Left lung (tissue), 4 donors: ENCODE measurements at regions not wholly inside any gene's neighbourhood (a gene's known extent, or its start where the extent isn't known, plus 50 kb on each side); places are given as distances from the start of the nearest gene placed in this dataset.

Experiments used
- ATAC-seq: fragments of 200-7000 bp; cut with Tn5 transposase; one replicate; pipeline ENCODE4 v1.9.1; 2020; ENCODE audit warnings: moderate library complexity
- DNase-seq, 4 donors: peaks; one replicate each; pipeline ENCODE4 v3.0.0-alpha.2; 2013 to 2020
- H3K27ac ChIP-seq, 2 donors: fragments of 200-600 bp; sonication (generic) in 1 of 2; one replicate each; pipeline versions ENCODE4 v1.5.0 to v1.8.0; 2020 to 2021
- H3K27me3 ChIP-seq, 2 donors: fragments of 200-600 bp; sonication (generic) in 1 of 2; one replicate each; pipeline versions ENCODE4 v1.5.0 to v1.8.0; 2020 to 2021
- H3K36me3 ChIP-seq, 2 donors: fragments of 200-600 bp; sonication (generic) in 1 of 2; one replicate each; pipeline versions ENCODE4 v1.5.0 to v1.8.0; 2020 to 2021
- H3K4me1 ChIP-seq, 2 donors: fragments of 200-600 bp; one replicate each; pipeline ENCODE4 v1.8.0; 2021
- H3K4me3 ChIP-seq, 2 donors: fragments of 200-600 bp; sonication (generic) in 1 of 2; one replicate each; pipeline versions ENCODE4 v1.5.0 to v1.8.0; 2020 to 2021; ENCODE audit warnings: mild to moderate bottlenecking in 1 of 2
- H3K9me3 ChIP-seq, 2 donors: fragments of 200-600 bp; sonication (generic) in 1 of 2; one replicate each; pipeline versions ENCODE4 v1.5.0 to v1.8.0; 2020 to 2021
- intact Hi-C, 2 donors: fragments of 100-400 bp; cut with DNase I; formaldehyde crosslinking; loops; one replicate each; pipeline versions ENCODE4 v1.11.2 to v1.14.2; 2022
- TF ChIP-seq, protein P1 (sequence below), 2 donors: fragments of 200-600 bp; sonication (generic) in 1 of 2; IDR thresholded peaks; one replicate each; pipeline versions ENCODE4 v1.5.0 to v1.8.0; 2021; ENCODE audit warnings: antibody characterized with exemption in 2 of 2
- donor health status: DM: no; HTN: yes; CAD: no.
- donor health status: DM: no; HTN: no; CAD: no.

DNA sequence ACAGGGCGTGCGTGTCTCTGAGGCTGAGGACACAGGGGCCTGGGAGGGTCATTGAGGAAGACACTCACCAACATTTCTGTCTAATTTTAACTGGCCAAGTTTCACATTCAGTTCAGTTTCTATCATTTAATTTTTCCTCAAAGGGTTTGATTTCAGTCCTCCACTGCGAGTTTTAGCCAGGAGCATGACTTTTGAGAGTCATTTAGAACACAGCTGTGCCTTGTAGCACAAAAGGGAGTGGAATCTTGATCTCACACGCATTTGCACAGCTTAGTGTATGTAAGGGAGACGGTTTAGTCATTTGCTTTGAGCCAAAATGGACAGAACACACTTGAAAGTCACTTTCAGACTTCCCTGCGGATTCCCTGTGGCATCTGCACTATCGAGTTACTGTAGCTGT is 1090.8 kb downstream of the BCL11B start:
- TF ChIP-seq, protein P1, sequence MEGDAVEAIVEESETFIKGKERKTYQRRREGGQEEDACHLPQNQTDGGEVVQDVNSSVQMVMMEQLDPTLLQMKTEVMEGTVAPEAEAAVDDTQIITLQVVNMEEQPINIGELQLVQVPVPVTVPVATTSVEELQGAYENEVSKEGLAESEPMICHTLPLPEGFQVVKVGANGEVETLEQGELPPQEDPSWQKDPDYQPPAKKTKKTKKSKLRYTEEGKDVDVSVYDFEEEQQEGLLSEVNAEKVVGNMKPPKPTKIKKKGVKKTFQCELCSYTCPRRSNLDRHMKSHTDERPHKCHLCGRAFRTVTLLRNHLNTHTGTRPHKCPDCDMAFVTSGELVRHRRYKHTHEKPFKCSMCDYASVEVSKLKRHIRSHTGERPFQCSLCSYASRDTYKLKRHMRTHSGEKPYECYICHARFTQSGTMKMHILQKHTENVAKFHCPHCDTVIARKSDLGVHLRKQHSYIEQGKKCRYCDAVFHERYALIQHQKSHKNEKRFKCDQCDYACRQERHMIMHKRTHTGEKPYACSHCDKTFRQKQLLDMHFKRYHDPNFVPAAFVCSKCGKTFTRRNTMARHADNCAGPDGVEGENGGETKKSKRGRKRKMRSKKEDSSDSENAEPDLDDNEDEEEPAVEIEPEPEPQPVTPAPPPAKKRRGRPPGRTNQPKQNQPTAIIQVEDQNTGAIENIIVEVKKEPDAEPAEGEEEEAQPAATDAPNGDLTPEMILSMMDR (IDR thresholded peaks at IDR 0.05) = no peak
- intact Hi-C loops = no loop called here
- Histone ChIP-seq H3K9me3 (no peaks in the 10 kb centered on the region), H3K27me3 (no peaks in the 10 kb centered on the region), H3K4me1 (no peaks in the 10 kb centered on the region), H3K4me3 (no peak overlapping the region), H3K27ac (no peak overlapping the region), H3K36me3 (no peaks in the 10 kb centered on the region)
- no peak for ATAC-seq
- DNase-seq = no peak

DNA sequence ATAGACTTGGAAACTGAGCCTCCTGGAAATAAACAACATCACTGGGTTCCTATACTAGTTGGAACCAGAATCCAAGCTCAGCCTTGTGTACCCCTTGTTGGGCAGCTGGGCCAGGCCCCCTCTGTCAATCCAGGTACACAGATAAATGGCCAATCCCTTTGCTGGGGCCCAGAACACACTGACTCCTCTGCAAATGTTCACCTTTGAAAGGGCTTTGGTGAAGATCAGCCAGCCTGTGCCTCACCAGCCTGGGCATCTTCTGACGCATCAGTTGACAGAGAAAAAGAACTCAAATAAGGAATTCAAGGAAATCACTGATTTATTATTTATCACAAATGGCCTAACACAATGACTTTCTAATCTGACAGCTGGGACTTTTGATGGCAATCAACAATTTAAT is 1090.2 kb downstream of the BCL11B start:
- intact Hi-C loops = no loop called here
- H3K27me3 ChIP-seq = no peaks in the 10 kb centered on the region
- ATAC-seq = no peak
- H3K36me3 ChIP-seq = no peaks in the 10 kb centered on the region
- no peak overlapping the region for H3K27ac ChIP-seq
- no peaks in the 10 kb centered on the region for H3K9me3 ChIP-seq
- TF ChIP-seq, protein P1 (IDR thresholded peaks at IDR 0.05) = no peak
- no peak for DNase-seq
- H3K4me1 ChIP-seq = no peaks in the 10 kb centered on the region
- H3K4me3 ChIP-seq = no peak overlapping the region

DNA sequence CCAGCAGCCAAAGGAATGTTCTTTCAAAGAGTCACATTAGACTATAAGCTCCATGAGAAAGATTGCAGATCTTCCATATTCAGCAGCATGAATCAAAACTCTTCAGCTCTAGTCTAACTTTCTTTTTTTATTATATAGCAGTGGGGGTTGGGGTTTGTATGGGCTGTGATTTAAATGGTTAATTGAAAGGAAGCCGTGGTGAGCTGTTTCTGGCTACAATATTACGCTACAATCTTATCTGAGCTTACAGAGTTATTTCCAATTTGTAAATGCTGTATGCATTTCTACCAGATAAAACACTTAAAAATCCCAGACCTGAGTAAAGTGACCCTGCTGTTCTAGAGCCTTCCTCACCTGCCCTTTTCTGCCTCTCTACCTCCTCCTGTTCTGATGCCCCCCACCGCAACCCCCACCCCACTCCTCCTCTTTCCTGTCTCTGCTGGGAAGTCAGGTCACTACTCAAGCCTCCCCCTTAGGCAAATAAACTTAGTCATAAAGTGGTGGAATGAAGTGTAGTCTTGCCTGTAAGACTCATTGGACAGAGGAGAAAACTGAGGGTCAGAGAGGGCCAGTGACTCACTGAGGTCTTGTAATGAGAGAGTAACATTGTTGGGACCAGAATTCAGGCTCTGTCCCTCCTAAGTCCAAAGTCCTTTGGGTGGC is 1089.5 kb downstream of the BCL11B start:
- Histone ChIP-seq H3K27me3 (no peaks in the 10 kb centered on the region), H3K9me3 (no peaks in the 10 kb centered on the region), H3K4me3 (no peak overlapping the region), H3K36me3 (no peaks in the 10 kb centered on the region), H3K27ac (no peak overlapping the region), H3K4me1 (no peaks in the 10 kb centered on the region)
- TF ChIP-seq, protein P1 (IDR thresholded peaks at IDR 0.05) = no peak
- intact Hi-C loops = no loop called here
- ATAC-seq = peak; percentile 82
- no peak for DNase-seq

DNA sequence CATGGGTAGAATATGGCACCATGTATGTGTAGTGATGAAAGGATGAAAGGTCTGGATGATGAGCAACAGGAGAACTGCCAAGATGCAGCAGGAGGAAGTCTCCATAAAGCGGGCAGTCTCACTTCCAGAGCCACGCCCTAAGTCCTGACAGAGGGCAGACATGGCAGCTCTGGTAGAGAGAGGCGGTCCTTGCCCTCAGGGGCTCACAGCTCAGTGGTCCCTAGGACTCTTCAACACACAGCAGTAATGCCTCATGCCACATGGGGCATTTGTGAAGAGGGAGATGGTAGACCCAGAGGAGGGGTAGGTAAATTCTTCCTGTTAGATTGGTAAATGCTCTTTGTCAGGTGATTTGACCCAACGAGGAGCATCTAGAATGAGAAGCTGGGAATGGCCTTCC is 1088.4 kb downstream of the BCL11B start:
- Histone ChIP-seq H3K36me3 (no peaks in the 10 kb centered on the region), H3K4me1 (no peaks in the 10 kb centered on the region), H3K4me3 (no peak overlapping the region), H3K27ac (no peak overlapping the region), H3K9me3 (no peaks in the 10 kb centered on the region), H3K27me3 (no peaks in the 10 kb centered on the region)
- no peak for ATAC-seq
- DNase-seq = no peak
- TF ChIP-seq, protein P1 (IDR thresholded peaks at IDR 0.05) = no peak
- intact Hi-C loops = no loop called here

DNA sequence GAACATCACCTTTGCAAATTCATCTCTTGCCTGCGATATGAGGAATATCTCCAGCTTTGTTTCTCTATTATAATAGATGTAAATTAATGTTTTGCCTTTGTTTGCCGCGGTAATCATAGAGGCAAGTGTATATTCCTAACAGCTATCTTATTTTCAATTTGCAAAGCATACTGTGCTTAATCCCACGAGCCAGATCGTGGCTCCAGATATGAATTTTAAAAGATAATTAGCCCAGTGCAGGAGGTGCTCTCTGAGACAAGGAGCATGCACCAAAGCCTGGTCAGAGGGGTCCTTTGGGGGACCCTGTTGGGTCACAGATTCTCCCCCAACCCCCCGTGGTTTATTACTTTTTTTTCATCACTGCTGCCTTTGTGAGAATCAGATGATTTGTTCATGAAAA is 1087.5 kb downstream of the BCL11B start:
- no peak for DNase-seq
- intact Hi-C loops = no loop called here
- Histone ChIP-seq H3K27ac (no peak overlapping the region), H3K4me1 (no peaks in the 10 kb centered on the region), H3K27me3 (no peaks in the 10 kb centered on the region), H3K36me3 (no peaks in the 10 kb centered on the region), H3K9me3 (no peaks in the 10 kb centered on the region), H3K4me3 (no peak overlapping the region)
- TF ChIP-seq, protein P1 (IDR thresholded peaks at IDR 0.05) = no peak
- ATAC-seq = no peak
